ENCODE measurements at regions not wholly inside any gene's neighbourhood (a gene's known extent, or its start where the extent isn't known, plus 50 kb on each side); places are given as distances from the start of the nearest gene placed in this dataset.

DNA sequence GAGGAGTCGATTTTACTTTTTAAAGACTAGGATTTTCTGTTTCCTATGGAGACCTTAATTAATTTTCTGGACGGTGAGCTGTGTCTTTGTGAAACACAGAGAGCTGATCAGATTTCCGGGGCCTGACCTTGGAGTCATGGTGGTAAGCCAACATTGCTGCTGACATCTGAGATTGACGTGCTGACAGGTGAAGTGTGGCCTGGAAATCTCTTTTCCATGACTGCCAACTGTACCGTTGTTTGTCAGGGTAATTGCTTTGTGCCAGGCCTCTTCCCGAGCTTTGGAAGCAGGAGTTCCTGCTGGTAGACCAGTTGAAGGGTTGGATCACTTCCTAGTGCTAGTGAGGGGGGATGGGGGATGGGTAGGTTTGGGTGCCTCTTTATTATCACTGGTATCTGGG is 71.2 kb downstream of the ADRA2A start:
- intact Hi-C loops (cut with micrococcal nuclease), result no loop called here
- H3K27ac ChIP-seq (ENCODE audit: low read length), result no peak overlapping the region
- H3K4me1 ChIP-seq (ENCODE audit: control insufficient read depth, insufficient read depth, low read length), result peaks cover 3% of the 10 kb centered on the region
- H3K36me3 Mint-ChIP-seq, result no peaks in the 10 kb centered on the region
- no peaks in the 10 kb centered on the region for H3K9me3 ChIP-seq (ENCODE audit: control insufficient read depth, insufficient read depth, low read length)
- H3K9me3 Mint-ChIP-seq, result no peaks in the 10 kb centered on the region
- no peaks in the 10 kb centered on the region for H3K36me3 ChIP-seq (ENCODE audit: control insufficient read depth, insufficient read depth, low read length)
- ATAC-seq (no peak), DNase-seq (no peak)
- peaks cover 4 to 19% of the 10 kb centered on the region in 2 donors for H3K27me3 Mint-ChIP-seq (ENCODE audit: low read depth in 2 of 2)
- H3K27me3 ChIP-seq (ENCODE audit: control insufficient read depth, insufficient read depth, low read length), result no peaks in the 10 kb centered on the region
- WGBS (ENCODE audit: insufficient coverage), result 89% methylated on average over 6 of the region's 6 CpGs
- peaks cover 0 to 11% of the 10 kb centered on the region in 2 donors for H3K4me1 Mint-ChIP-seq
- H3K4me3 ChIP-seq (ENCODE audit: low read length), result no peak overlapping the region
- TF ChIP-seq, protein P1, sequence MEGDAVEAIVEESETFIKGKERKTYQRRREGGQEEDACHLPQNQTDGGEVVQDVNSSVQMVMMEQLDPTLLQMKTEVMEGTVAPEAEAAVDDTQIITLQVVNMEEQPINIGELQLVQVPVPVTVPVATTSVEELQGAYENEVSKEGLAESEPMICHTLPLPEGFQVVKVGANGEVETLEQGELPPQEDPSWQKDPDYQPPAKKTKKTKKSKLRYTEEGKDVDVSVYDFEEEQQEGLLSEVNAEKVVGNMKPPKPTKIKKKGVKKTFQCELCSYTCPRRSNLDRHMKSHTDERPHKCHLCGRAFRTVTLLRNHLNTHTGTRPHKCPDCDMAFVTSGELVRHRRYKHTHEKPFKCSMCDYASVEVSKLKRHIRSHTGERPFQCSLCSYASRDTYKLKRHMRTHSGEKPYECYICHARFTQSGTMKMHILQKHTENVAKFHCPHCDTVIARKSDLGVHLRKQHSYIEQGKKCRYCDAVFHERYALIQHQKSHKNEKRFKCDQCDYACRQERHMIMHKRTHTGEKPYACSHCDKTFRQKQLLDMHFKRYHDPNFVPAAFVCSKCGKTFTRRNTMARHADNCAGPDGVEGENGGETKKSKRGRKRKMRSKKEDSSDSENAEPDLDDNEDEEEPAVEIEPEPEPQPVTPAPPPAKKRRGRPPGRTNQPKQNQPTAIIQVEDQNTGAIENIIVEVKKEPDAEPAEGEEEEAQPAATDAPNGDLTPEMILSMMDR (IDR thresholded peaks at IDR 0.05), result no peak
- H3K27ac Mint-ChIP-seq, result no peak overlapping the region
- H3K4me3 Mint-ChIP-seq, result no peak overlapping the region

DNA sequence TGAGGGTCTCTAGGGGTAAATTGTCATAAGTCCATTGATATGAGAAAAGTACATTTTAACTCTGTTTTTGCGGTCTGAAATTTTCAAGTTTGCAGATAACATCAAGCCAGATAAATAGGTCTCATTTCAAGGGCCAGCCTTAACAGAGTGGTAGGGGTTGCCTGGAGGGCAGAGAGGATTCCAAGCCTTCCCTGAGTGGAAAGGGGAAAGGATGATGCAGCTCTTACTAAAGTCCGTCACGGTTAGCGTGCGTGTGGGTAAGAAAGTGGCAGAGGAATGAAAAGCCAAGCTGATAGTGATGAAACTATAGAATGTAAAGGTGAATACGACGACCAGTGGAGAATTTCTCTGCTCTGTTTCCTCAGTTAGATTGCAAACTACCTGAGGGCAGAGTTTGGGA is 71.6 kb downstream of the ADRA2A start:
- H3K4me3 Mint-ChIP-seq, result no peak overlapping the region
- intact Hi-C loops (cut with micrococcal nuclease), result no loop called here

DNA sequence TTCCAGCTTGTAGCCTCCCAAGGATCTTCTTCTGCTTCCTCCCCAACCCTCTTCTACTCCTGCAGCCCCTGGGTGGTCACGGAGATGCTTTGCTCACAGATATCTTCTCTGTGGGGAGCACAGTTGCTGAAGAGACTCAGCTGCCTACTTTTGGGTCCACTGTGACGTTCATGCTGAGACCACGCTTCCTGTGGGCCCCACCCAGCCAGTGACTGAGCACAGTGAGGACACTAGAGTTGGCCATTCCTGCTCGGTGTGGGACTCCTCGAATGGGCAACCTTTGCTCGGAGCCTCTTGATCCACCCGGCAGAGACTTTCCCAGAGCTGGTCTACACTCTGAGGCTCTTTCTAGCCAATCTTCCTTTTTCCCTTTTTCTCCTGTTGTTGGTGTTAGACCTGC is 73.9 kb downstream of the ADRA2A start:
- Histone ChIP-seq H3K4me3 (ENCODE audit: low read length) (no peak overlapping the region), H3K27ac (ENCODE audit: low read length) (no peak overlapping the region), H3K27me3 (ENCODE audit: control insufficient read depth, insufficient read depth, low read length) (no peaks in the 10 kb centered on the region), H3K36me3 (ENCODE audit: control insufficient read depth, insufficient read depth, low read length) (no peaks in the 10 kb centered on the region), H3K4me1 (ENCODE audit: control insufficient read depth, insufficient read depth, low read length) (peaks cover 3% of the 10 kb centered on the region), H3K9me3 (ENCODE audit: control insufficient read depth, insufficient read depth, low read length) (no peaks in the 10 kb centered on the region)
- no peak for DNase-seq
- intact Hi-C loops (cut with micrococcal nuclease), result no loop called here
- no peaks in the 10 kb centered on the region for H3K9me3 Mint-ChIP-seq
- no peak for ATAC-seq
- H3K4me3 Mint-ChIP-seq, result no peak overlapping the region
- H3K36me3 Mint-ChIP-seq, result no peaks in the 10 kb centered on the region
- peaks cover 4 to 19% of the 10 kb centered on the region in 2 donors for H3K27me3 Mint-ChIP-seq (ENCODE audit: low read depth in 2 of 2)
- TF ChIP-seq, protein P1 (IDR thresholded peaks at IDR 0.05), result no peak
- H3K27ac Mint-ChIP-seq, result no peak overlapping the region
- H3K4me1 Mint-ChIP-seq, result peaks cover 0 to 11% of the 10 kb centered on the region in 2 donors
- 86% methylated on average over 7 of the region's 7 CpGs for WGBS (ENCODE audit: insufficient coverage)

More for the DNA sequence above, 71.6 kb downstream of the ADRA2A start:
- no peaks in the 10 kb centered on the region for H3K27me3 ChIP-seq (ENCODE audit: control insufficient read depth, insufficient read depth, low read length)
- Mint-ChIP-seq H3K4me1 (peaks cover 0 to 11% of the 10 kb centered on the region in 2 donors), H3K27me3 (ENCODE audit: low read depth in 2 of 2) (peaks cover 4 to 19% of the 10 kb centered on the region in 2 donors), H3K36me3 (no peaks in the 10 kb centered on the region), H3K27ac (no peak overlapping the region), H3K9me3 (no peaks in the 10 kb centered on the region)
- H3K36me3 ChIP-seq (ENCODE audit: control insufficient read depth, insufficient read depth, low read length), result no peaks in the 10 kb centered on the region
- H3K4me3 ChIP-seq (ENCODE audit: low read length), result no peak overlapping the region
- peaks cover 3% of the 10 kb centered on the region for H3K4me1 ChIP-seq (ENCODE audit: control insufficient read depth, insufficient read depth, low read length)
- WGBS (ENCODE audit: insufficient coverage), result 95% methylated on average over 7 of the region's 7 CpGs
- TF ChIP-seq, protein P1 (IDR thresholded peaks at IDR 0.05), result no peak
- H3K9me3 ChIP-seq (ENCODE audit: control insufficient read depth, insufficient read depth, low read length), result no peaks in the 10 kb centered on the region
- DNase-seq, result no peak
- no peak for ATAC-seq
- H3K27ac ChIP-seq (ENCODE audit: low read length), result no peak overlapping the region

DNA sequence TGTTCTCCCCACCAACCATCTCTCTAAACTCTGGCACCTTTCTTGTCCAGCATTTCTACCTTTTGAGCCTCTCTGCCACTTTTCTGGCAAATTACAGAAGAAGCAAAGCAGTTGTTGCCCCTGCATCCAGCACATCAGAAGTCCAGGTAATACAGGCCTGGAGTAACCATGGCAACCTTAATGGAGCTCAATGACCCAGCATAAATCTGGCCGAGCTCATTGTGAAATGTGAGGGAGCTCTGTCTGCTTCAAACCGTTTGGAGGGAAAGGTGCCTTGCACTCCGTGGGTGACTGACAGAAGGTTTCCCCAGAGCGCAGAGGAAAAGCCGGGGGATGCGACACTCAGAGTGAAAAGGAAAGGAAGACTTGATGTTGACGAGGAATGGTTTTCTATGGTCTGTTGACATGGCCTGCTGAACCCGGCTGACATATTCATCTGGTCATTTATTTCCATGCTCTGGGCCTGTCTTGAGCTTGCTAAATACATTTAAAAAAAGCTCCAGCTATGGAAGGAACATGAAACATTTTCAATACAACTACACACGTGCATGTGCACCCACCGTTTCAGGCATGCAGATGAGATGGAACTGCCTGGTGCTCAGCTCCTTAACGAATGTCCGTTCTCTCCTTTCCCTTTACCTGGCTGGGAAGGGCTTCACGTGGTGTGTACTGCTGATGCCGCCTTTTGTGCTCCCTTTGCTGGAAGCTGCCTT is 74.9 kb downstream of the ADRA2A start:
- TF ChIP-seq, protein P1 (IDR thresholded peaks at IDR 0.05), result no peak
- H3K27ac ChIP-seq (ENCODE audit: low read length), result no peak overlapping the region
- H3K36me3 Mint-ChIP-seq, result no peaks in the 10 kb centered on the region
- H3K4me3 ChIP-seq (ENCODE audit: low read length), result no peak overlapping the region
- H3K27me3 Mint-ChIP-seq (ENCODE audit: low read depth in 2 of 2), result peaks cover 9 to 21% of the 10 kb centered on the region in 2 donors
- intact Hi-C loops (cut with micrococcal nuclease), result no loop called here
- DNase-seq (no peak), ATAC-seq (no peak)
- no peak overlapping the region for H3K4me3 Mint-ChIP-seq
- H3K36me3 ChIP-seq (ENCODE audit: control insufficient read depth, insufficient read depth, low read length), result no peaks in the 10 kb centered on the region
- no peaks in the 10 kb centered on the region for H3K27me3 ChIP-seq (ENCODE audit: control insufficient read depth, insufficient read depth, low read length)
- H3K9me3 Mint-ChIP-seq, result no peaks in the 10 kb centered on the region
- 88% methylated on average over 14 of the region's 14 CpGs for WGBS (ENCODE audit: insufficient coverage)
- H3K27ac Mint-ChIP-seq, result no peak overlapping the region
- H3K4me1 Mint-ChIP-seq, result peaks cover 0 to under 1% of the 10 kb centered on the region in 2 donors
- H3K9me3 ChIP-seq (ENCODE audit: control insufficient read depth, insufficient read depth, low read length), result no peaks in the 10 kb centered on the region
- no peaks in the 10 kb centered on the region for H3K4me1 ChIP-seq (ENCODE audit: control insufficient read depth, insufficient read depth, low read length)
